GM20000 (cell line): ENCODE measurements at regions not wholly inside any gene's neighbourhood (a gene's known extent, or its start where the extent isn't known, plus 50 kb on each side); places are given as distances from the start of the nearest gene placed in this dataset.

Experiments used
- DNase-seq: peaks from one replicate; pipeline ENCODE4 v3.0.0; 2012; ENCODE audit warnings: low spot score
- CTCF ChIP-seq: IDR thresholded peaks from 2 replicates; pipeline ENCODE4 v1.5.1; 2012; ENCODE audit warnings: mild to moderate bottlenecking, control low read depth; ENCODE audit errors: extremely low read depth, missing control alignments

- DNase-seq = no peak
Observed at GRCh38 chr2:120526997-120527945, 181.3 kb downstream of the INHBB start.

DNA sequence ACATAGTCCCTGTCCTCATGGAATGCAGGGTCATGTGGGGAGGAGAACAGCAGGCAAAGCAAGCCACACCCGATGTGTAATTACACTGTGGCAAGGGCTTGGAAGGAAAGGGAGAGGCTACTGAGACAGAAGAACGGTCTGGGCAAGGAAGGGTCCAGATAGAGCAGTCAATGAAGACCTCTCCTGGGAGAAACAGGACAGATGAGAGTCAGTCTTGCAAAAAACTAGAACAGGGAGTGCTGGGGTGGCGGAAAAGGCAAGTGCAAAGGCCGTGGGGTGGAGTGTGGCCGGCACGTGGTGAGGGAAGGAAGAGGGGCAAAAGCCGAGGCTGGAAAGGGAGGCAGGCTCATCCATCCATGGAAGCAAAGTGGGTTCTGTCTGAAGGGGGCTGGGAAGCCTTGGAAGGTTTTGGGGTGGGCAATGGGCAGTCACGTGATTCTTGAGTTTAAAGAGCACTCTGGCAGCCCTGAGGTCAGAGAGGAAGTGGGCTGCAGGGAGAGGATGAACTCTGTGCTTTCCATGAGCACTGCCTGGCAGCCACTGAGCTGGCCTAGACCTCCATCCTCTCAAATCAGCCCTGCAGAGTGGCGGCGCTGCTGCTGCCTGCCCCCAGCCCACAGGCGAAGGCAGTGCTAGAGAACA lies 182.2 kb downstream of the INHBB start:
- TF ChIP-seq CTCF = no peak
- no peak for DNase-seq

More at GRCh38 chr2:120526997-120527945, 181.3 kb downstream of the INHBB start:
- TF ChIP-seq CTCF = no peak

DNA sequence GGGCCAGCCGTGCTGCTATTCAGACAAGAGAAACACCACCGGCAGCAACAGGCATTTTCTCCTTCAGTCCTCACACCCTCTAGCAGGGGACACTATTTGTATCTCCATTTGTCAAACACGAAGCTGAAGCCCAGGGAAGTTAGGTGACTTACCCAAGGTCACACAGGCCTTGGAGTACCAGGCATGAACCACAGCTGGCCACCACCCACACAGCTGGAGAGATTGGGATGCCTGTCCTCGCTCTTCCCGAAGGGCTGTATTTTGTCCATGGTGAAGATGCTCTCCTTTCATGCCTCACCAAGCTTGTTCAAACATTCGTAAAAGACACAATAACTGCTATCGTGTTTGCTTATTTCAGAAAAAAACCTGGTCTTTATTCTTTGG lies 182.7 kb downstream of the INHBB start:
- DNase-seq = no peak
- TF ChIP-seq CTCF = no peak

DNA sequence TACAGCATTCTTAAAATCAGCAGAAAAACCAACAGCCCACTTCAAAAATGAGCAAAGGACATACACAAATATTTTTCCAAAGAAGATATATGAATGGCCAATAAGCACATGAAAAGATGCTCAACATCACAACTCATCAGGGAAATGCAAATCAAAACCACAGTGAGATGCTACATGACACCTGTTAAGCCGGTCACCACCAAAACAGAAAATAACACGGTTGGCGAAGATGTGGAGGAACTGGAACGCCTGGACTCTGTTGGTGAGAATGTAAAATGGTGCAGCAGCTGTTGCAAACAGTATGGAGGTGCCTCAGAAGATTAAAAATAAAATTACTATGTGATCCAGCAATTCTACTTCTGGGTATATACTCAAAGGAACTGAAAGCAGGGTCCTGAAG lies 184.8 kb downstream of the INHBB start:
- TF ChIP-seq CTCF = no peak

DNA sequence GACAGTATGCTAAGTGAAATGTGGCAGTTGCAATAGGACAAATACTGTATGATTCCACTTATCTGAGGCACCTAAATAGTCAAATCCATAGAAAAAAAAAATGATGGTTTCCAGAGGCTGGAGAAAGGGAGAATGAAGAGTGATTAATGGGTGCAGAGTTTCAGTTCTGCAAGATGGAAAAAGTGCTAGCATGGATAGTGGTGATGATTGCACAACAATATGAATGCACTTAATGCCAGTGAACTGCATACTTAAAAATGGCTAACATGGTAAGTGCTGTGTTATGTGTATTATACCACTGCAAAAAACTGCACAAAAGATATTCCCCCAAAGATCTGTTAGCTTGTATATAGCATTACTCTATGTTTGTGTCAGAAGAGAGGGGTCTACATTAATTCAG lies 185.4 kb downstream of the INHBB start:
- DNase-seq = no peak
- no peak for TF ChIP-seq CTCF

More for the DNA sequence above, 184.8 kb downstream of the INHBB start:
- DNase-seq = no peak

GRCh38 chr2:120531863-120532600 lies 186.1 kb downstream of the INHBB start:
- DNase-seq = no peak
- no peak for TF ChIP-seq CTCF
